Thyroid gland (tissue), 4 donors: ENCODE measurements at regions not wholly inside any gene's neighbourhood (a gene's known extent, or its start where the extent isn't known, plus 50 kb on each side); places are given as distances from the start of the nearest gene placed in this dataset.

Experiments used
- DNase-seq, 2 donors: peaks; one replicate each; pipeline ENCODE4 v3.0.0-alpha.2; 2019
- H3K27ac ChIP-seq, 3 donors: fragments of 200-600 bp; sonication (generic); 1 replicate in 2 of 3; 2 replicates in 1 of 3; pipeline ENCODE4 v1.5.1; 2016 to 2019; ENCODE audit warnings: mild to moderate bottlenecking in 1 of 3, moderate library complexity in 1 of 3
- H3K27me3 ChIP-seq: fragments of 200-600 bp; sonication (generic); one replicate; pipeline ENCODE4 v1.5.1; 2019
- H3K36me3 ChIP-seq, 2 donors: fragments of 200-600 bp; sonication (generic); one replicate each; pipeline ENCODE4 v1.5.1; 2016 to 2019
- H3K4me1 ChIP-seq, 2 donors: fragments of 200-600 bp; sonication (generic); one replicate each; pipeline ENCODE4 v1.5.1; 2017 to 2019
- H3K4me3 ChIP-seq, 3 donors: fragments of 200-600 bp; sonication (generic); replicated peaks in 1 of 3; 1 replicate in 2 of 3; 2 replicates in 1 of 3; pipeline ENCODE4 v1.5.1; 2016; ENCODE audit warnings: mild to moderate bottlenecking in 1 of 3
- H3K9me3 ChIP-seq: fragments of 200-600 bp; sonication (generic); one replicate; pipeline ENCODE4 v1.5.1; 2017
- POLR2A ChIP-seq, 2 donors: fragments of 450-650 bp; IDR thresholded peaks; one replicate each; pipeline ENCODE4 v1.6.1; 2017; ENCODE audit warnings: antibody characterized with exemption in 2 of 2, mild to moderate bottlenecking in 2 of 2, moderate library complexity in 1 of 2
- WGBS, 2 donors: methylation state at CpG; one replicate each; pipeline ENCODE4 v1.1.5; 2017; 5-methylcytosine and 5-hydroxymethylcytosine counted together
- intact Hi-C: fragments of 100-400 bp; cut with DNase I; formaldehyde crosslinking; loops from one replicate; pipeline ENCODE4 v1.15.1; 2023
- TF ChIP-seq, protein P1 (sequence below), 6 experiments: fragments of 200-600 bp in 3 of 6; fragments of 450-650 bp in 3 of 6; sonication (generic) in 3 of 6; IDR thresholded peaks; one replicate each; pipeline ENCODE4 v1.5.1; 2016 to 2019; ENCODE audit warnings: antibody characterized with exemption in 6 of 6, mild to moderate bottlenecking in 2 of 6, inconsistent platforms in 1 of 6, moderate library complexity in 1 of 6

DNA sequence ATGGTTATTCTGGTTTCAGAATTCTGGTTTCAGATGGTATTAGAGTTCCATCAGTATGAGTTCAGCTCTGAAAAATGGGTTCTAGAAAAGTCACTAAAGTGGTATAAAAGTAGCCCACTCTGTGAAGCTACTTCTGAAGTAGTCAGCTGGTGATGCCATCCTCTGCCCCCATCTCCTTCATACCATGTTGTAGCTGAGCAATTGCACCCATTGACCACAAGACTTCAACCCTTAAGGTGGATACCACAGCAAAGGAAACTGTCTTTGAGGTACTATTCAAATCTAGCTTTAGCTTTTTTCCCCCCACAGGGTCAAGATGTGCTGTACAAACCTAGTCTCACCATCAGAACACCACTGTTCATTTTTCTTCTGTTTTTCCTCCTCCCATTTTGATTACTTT is 444.9 kb downstream of the DMAC1 start:
- Histone ChIP-seq H3K9me3 (no peaks in the 10 kb centered on the region), H3K27me3 (no peaks in the 10 kb centered on the region), H3K4me1 (no peaks in the 10 kb centered on the region), H3K36me3 (no peaks in the 10 kb centered on the region), H3K27ac (no peak overlapping the region), H3K4me3 (no peak overlapping the region)
- TF ChIP-seq POLR2A (IDR thresholded peaks at IDR 0.05): no peak
- TF ChIP-seq, protein P1, sequence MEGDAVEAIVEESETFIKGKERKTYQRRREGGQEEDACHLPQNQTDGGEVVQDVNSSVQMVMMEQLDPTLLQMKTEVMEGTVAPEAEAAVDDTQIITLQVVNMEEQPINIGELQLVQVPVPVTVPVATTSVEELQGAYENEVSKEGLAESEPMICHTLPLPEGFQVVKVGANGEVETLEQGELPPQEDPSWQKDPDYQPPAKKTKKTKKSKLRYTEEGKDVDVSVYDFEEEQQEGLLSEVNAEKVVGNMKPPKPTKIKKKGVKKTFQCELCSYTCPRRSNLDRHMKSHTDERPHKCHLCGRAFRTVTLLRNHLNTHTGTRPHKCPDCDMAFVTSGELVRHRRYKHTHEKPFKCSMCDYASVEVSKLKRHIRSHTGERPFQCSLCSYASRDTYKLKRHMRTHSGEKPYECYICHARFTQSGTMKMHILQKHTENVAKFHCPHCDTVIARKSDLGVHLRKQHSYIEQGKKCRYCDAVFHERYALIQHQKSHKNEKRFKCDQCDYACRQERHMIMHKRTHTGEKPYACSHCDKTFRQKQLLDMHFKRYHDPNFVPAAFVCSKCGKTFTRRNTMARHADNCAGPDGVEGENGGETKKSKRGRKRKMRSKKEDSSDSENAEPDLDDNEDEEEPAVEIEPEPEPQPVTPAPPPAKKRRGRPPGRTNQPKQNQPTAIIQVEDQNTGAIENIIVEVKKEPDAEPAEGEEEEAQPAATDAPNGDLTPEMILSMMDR (IDR thresholded peaks at IDR 0.05): no peak
- no peak for DNase-seq
- intact Hi-C loops: no loop called here

DNA sequence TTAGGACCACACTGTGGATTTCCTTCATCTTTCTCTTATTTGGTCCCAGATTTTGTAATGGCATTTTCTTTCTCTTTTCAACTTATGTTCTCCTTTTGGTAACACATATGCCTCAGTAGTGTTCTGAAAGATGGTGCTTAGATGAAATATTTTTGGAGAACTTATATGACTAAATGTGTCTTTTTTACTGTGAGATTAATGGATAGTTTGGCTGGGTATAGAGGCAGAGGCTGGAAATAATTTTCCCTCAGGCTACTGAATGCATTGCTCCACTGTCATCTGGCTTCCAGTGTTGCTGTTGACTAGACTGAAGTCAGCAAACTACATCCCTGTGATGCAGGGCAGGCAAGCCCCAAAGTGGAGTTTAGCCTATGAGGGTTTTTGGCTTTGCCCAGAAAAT is 450.9 kb downstream of the DMAC1 start:
- intact Hi-C loops: no loop called here
- no peaks in the 10 kb centered on the region for H3K27me3 ChIP-seq
- no peaks in the 10 kb centered on the region for H3K4me1 ChIP-seq
- no peak for DNase-seq
- no peak overlapping the region for H3K27ac ChIP-seq
- no peak overlapping the region for H3K4me3 ChIP-seq
- no peaks in the 10 kb centered on the region for H3K9me3 ChIP-seq
- TF ChIP-seq POLR2A (IDR thresholded peaks at IDR 0.05): no peak
- TF ChIP-seq, protein P1 (IDR thresholded peaks at IDR 0.05): no peak
- no peaks in the 10 kb centered on the region for H3K36me3 ChIP-seq

- intact Hi-C loops: no loop called here
- Histone ChIP-seq H3K36me3 (no peaks in the 10 kb centered on the region), H3K4me1 (no peaks in the 10 kb centered on the region), H3K9me3 (no peaks in the 10 kb centered on the region), H3K27ac (no peak overlapping the region), H3K27me3 (no peaks in the 10 kb centered on the region), H3K4me3 (no peak overlapping the region)
- DNase-seq: no peak
- TF ChIP-seq, protein P1 (IDR thresholded peaks at IDR 0.05): no peak
- TF ChIP-seq POLR2A (IDR thresholded peaks at IDR 0.05): no peak
- 53 to 64% methylated on average over 4 of the region's 4 CpGs for WGBS, 2 donors
These were observed 452.0 kb downstream of the DMAC1 start for GRCh38 chr9:7347556-7347955.

DNA sequence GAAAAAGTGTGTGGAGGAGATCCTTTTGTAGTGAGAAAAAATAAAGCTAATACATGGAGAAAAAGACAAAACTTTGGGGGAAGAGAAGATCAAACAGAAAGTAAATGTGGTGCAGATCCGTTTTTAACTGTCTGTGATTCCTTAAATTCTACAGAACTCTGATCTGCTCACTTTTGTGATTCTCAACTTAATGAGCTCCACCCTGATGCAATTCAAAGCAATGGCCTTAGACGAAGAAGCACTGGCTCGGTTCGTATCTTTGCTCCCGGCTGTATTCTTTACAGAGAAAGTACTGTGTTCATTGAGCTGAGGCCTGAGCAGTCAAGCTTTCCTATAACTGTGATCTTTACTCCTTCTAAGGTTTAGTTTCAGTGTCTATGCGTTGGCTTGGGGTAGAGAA is 453.4 kb downstream of the DMAC1 start:
- DNase-seq: no peak
- TF ChIP-seq, protein P1 (IDR thresholded peaks at IDR 0.05): no peak
- no peak for TF ChIP-seq POLR2A (IDR thresholded peaks at IDR 0.05)
- WGBS, 2 donors: 52 to 63% methylated on average over 6 of the region's 6 CpGs
- no peaks in the 10 kb centered on the region for H3K9me3 ChIP-seq
- H3K27ac ChIP-seq: no peak overlapping the region
- no peak overlapping the region for H3K4me3 ChIP-seq
- intact Hi-C loops: no loop called here
- H3K27me3 ChIP-seq: no peaks in the 10 kb centered on the region
- H3K36me3 ChIP-seq: no peaks in the 10 kb centered on the region
- no peaks in the 10 kb centered on the region for H3K4me1 ChIP-seq

DNA sequence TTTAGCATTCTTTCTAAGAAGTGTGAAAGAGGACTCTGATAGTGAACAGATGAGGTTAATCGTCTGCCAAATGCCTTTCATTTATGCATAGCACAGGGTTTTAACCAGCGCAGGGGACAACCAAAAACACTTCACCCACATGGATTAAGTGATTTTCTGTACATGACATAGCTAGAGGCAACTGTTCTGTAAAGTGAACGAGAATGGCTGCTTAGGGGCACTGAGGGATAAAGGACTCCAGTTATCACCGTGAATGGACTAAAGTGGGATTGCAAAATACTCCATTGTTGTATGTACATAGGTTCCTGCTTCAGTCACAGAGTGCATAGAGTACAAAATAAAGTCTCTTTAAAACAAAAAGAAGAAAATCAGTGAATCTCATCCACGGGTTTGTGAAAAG is 456.8 kb downstream of the DMAC1 start:
- H3K4me3 ChIP-seq: no peak overlapping the region
- H3K27me3 ChIP-seq: no peaks in the 10 kb centered on the region
- no peak overlapping the region for H3K27ac ChIP-seq
- intact Hi-C loops: no loop called here
- TF ChIP-seq, protein P1 (IDR thresholded peaks at IDR 0.05): no peak
- TF ChIP-seq POLR2A (IDR thresholded peaks at IDR 0.05): no peak
- no peaks in the 10 kb centered on the region for H3K36me3 ChIP-seq
- WGBS, 2 donors: 76 to 82% methylated on average over 5 of the region's 5 CpGs
- no peak for DNase-seq
- H3K9me3 ChIP-seq: no peaks in the 10 kb centered on the region
- H3K4me1 ChIP-seq: no peaks in the 10 kb centered on the region
